Gastroesophageal sphincter (tissue), 3 donors: ENCODE measurements at regions not wholly inside any gene's neighbourhood (a gene's known extent, or its start where the extent isn't known, plus 50 kb on each side); places are given as distances from the start of the nearest gene placed in this dataset.

ENCODE experiments used
- POLR2A ChIP-seq, 2 donors: fragments of 450-650 bp; IDR thresholded peaks; one replicate each; pipeline ENCODE4 v1.6.1; 2017; ENCODE audit warnings: antibody characterized with exemption in 2 of 2, mild to moderate bottlenecking in 2 of 2, moderate library complexity in 1 of 2
- TF ChIP-seq, protein P1 (sequence below), 4 experiments: fragments of 200-600 bp in 2 of 4; fragments of 450-650 bp in 2 of 4; sonication (generic) in 1 of 4; IDR thresholded peaks; one replicate each; pipeline ENCODE4 v1.5.1; 2017 to 2019; ENCODE audit warnings: antibody characterized with exemption in 4 of 4, mild to moderate bottlenecking in 2 of 4, moderate library complexity in 2 of 4

DNA sequence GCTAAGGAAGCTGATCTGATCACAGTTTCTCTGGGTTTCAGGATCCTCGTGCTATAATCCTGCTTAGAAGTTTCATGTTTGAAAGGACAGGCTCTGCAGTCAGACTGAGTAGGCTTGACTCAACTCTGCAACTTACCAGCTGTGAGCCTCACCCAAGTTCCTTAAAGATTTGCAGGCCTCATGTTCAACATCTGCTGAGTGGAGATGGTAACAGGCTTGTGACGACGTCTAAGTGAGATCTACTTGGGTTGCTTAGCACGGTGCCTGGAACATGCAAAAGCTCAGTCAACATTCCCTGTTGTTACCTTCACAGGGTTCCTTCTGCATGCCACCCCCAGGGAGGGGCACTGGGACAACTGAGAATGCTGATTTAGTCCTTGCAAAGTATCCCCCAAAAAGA is 164.2 kb downstream of the C1D start:
- TF ChIP-seq, protein P1, sequence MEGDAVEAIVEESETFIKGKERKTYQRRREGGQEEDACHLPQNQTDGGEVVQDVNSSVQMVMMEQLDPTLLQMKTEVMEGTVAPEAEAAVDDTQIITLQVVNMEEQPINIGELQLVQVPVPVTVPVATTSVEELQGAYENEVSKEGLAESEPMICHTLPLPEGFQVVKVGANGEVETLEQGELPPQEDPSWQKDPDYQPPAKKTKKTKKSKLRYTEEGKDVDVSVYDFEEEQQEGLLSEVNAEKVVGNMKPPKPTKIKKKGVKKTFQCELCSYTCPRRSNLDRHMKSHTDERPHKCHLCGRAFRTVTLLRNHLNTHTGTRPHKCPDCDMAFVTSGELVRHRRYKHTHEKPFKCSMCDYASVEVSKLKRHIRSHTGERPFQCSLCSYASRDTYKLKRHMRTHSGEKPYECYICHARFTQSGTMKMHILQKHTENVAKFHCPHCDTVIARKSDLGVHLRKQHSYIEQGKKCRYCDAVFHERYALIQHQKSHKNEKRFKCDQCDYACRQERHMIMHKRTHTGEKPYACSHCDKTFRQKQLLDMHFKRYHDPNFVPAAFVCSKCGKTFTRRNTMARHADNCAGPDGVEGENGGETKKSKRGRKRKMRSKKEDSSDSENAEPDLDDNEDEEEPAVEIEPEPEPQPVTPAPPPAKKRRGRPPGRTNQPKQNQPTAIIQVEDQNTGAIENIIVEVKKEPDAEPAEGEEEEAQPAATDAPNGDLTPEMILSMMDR (IDR thresholded peaks at IDR 0.05) = no peak
- no peak for TF ChIP-seq POLR2A (IDR thresholded peaks at IDR 0.05)
